H1 (cell line): ENCODE measurements at regions not wholly inside any gene's neighbourhood (a gene's known extent, or its start where the extent isn't known, plus 50 kb on each side); places are given as distances from the start of the nearest gene placed in this dataset.

Experiments
- KDM4A ChIP-seq: IDR thresholded peaks from one replicate; pipeline ENCODE4 v1.7.1; 2012; ENCODE audit warnings: low read depth, mild to moderate bottlenecking, moderate library complexity, low read length, inconsistent platforms; ENCODE audit not compliant: severe bottlenecking
- POLR2AphosphoS5 ChIP-seq: IDR thresholded peaks from 2 replicates; pipeline ENCODE4 v1.6.1; 2011; ENCODE audit warnings: low read depth, low read length
- SIN3A ChIP-seq, 2 experiments: IDR thresholded peaks in 1 of 2; conservative IDR thresholded peaks in 1 of 2; 2 replicates each; pipeline ENCODE4 v1.6.1; 2011 to 2012; ENCODE audit warnings: low read length in 2 of 2, improper control_type of control experiment in 1 of 2, low read depth in 1 of 2, mild to moderate bottlenecking in 1 of 2
- SP4 ChIP-seq: IDR thresholded peaks from 2 replicates; pipeline ENCODE4 v1.6.1; 2012; ENCODE audit warnings: low read length, inconsistent platforms

- TF ChIP-seq POLR2AphosphoS5 (no peak), SIN3A (conservative IDR thresholded peaks at IDR 0.05 in 1 of 2, IDR thresholded peaks at IDR 0.05 in 1 of 2; ENCODE audit: low read depth in 1 of 2, low read length in 2 of 2) (no peak), SP4 (no peak), KDM4A (no peak)
Observed at GRCh38 chr2:188902901-188903491, 71.2 kb upstream of the COL3A1 start (continued).
